Stimulated activated naive B cell treated with anti-CD40 and anti-IgM and Interleukin-4, amounts not matched to agents 10 μg/mL and 1 μg/mL and 100 μg/mL, for 72 hours (primary cell): ENCODE measurements at regions not wholly inside any gene's neighbourhood (a gene's known extent, or its start where the extent isn't known, plus 50 kb on each side); places are given as distances from the start of the nearest gene placed in this dataset.

Experiments used
- ATAC-seq, 2 donors: fragments of 150-1000 bp; cut with Tn5 transposase; replicated peaks; 2 replicates each; pipeline ENCODE4 v1.10.0; 2021; ENCODE audit warnings: moderate library complexity in 1 of 2
- DNase-seq: peaks from one replicate; pipeline ENCODE4 v3.0.0; 2021
- H3K27ac Mint-ChIP-seq: one replicate; pipeline ENCODE4 v1.8.0; 2022; ENCODE audit warnings: mild to moderate bottlenecking, mixed read lengths
- H3K27me3 Mint-ChIP-seq, 2 donors: one replicate each; pipeline ENCODE4 v1.8.0; 2022; ENCODE audit warnings: mixed read lengths in 2 of 2
- H3K36me3 Mint-ChIP-seq, 2 donors: one replicate each; pipeline ENCODE4 v1.8.0; 2022; ENCODE audit warnings: mixed read lengths in 2 of 2, mild to moderate bottlenecking in 1 of 2
- H3K4me1 Mint-ChIP-seq, 2 donors: one replicate each; pipeline ENCODE4 v1.8.0; 2022; ENCODE audit warnings: mixed read lengths in 2 of 2, mild to moderate bottlenecking in 1 of 2
- H3K4me3 Mint-ChIP-seq, 2 donors: one replicate each; pipeline ENCODE4 v1.8.0; 2022; ENCODE audit warnings: mild to moderate bottlenecking in 2 of 2, mixed read lengths in 2 of 2, moderate library complexity in 1 of 2
- H3K9me3 Mint-ChIP-seq, 2 donors: one replicate each; pipeline ENCODE4 v1.8.0; 2022; ENCODE audit warnings: mixed read lengths in 2 of 2, mild to moderate bottlenecking in 1 of 2

GRCh38 chr2:134089454-134089853 is 164.4 kb upstream of the MGAT5 start:
- Mint-ChIP-seq H3K9me3 (peaks cover 0 to 3% of the 10 kb centered on the region in 2 donors), H3K36me3 (no peaks in the 10 kb centered on the region), H3K27me3 (peaks cover 0 to 21% of the 10 kb centered on the region in 2 donors), H3K4me3 (no peak overlapping the region), H3K4me1 (peaks cover 5 to 8% of the 10 kb centered on the region in 2 donors), H3K27ac (no peak overlapping the region)
- DNase-seq (no peak), ATAC-seq (no peak)

- Mint-ChIP-seq H3K27me3 (peaks cover 12 to 16% of the 10 kb centered on the region in 2 donors), H3K4me1 (peaks cover 7 to 11% of the 10 kb centered on the region in 2 donors), H3K9me3 (peaks cover 0 to 2% of the 10 kb centered on the region in 2 donors), H3K4me3 (no peak overlapping the region), H3K27ac (no peak overlapping the region), H3K36me3 (peaks cover 0 to 3% of the 10 kb centered on the region in 2 donors)
- ATAC-seq (no peak), DNase-seq (no peak)
Measured at GRCh38 chr2:134097740-134098139, 156.1 kb upstream of the MGAT5 start.

- DNase-seq (no peak), ATAC-seq (no peak)
- Mint-ChIP-seq H3K4me3 (no peak overlapping the region), H3K9me3 (peaks cover 0 to 2% of the 10 kb centered on the region in 2 donors), H3K27ac (no peak overlapping the region), H3K4me1 (peaks cover 7 to 11% of the 10 kb centered on the region in 2 donors), H3K36me3 (peaks cover 0 to 3% of the 10 kb centered on the region in 2 donors), H3K27me3 (peaks cover 12 to 19% of the 10 kb centered on the region in 2 donors)
Measured at GRCh38 chr2:134098321-134098720, 155.6 kb upstream of the MGAT5 start.

- ATAC-seq (no peak), DNase-seq (no peak)
- peaks cover 0 to 3% of the 10 kb centered on the region in 2 donors for H3K36me3 Mint-ChIP-seq
- H3K4me3 Mint-ChIP-seq = no peak overlapping the region
- H3K4me1 Mint-ChIP-seq = peaks cover 7 to 11% of the 10 kb centered on the region in 2 donors
- H3K27me3 Mint-ChIP-seq = peaks cover 12 to 21% of the 10 kb centered on the region in 2 donors
- H3K9me3 Mint-ChIP-seq = peaks cover 0 to 2% of the 10 kb centered on the region in 2 donors
- no peak overlapping the region for H3K27ac Mint-ChIP-seq
Measured at GRCh38 chr2:134099273-134099672, 154.6 kb upstream of the MGAT5 start.

GRCh38 chr2:134103196-134103595 is 150.7 kb upstream of the MGAT5 start:
- Mint-ChIP-seq H3K4me3 (no peak overlapping the region), H3K27ac (no peak overlapping the region), H3K4me1 (peaks cover 1 to 3% of the 10 kb centered on the region in 2 donors), H3K27me3 (peaks cover 0 to 9% of the 10 kb centered on the region in 2 donors), H3K36me3 (no peaks in the 10 kb centered on the region), H3K9me3 (peaks cover 0 to 4% of the 10 kb centered on the region in 2 donors)
- no peak for DNase-seq
- no peak for ATAC-seq

- H3K4me3 Mint-ChIP-seq = no peak overlapping the region
- no peaks in the 10 kb centered on the region for H3K36me3 Mint-ChIP-seq
- peaks cover 0 to 5% of the 10 kb centered on the region in 2 donors for H3K27me3 Mint-ChIP-seq
- H3K4me1 Mint-ChIP-seq = peaks cover 2 to 8% of the 10 kb centered on the region in 2 donors
- DNase-seq (no peak), ATAC-seq (no peak)
- peaks cover 0 to 4% of the 10 kb centered on the region in 2 donors for H3K9me3 Mint-ChIP-seq
- no peak overlapping the region for H3K27ac Mint-ChIP-seq
Measured at GRCh38 chr2:134104754-134105153, 149.1 kb upstream of the MGAT5 start.

- peaks cover 2 to 8% of the 10 kb centered on the region in 2 donors for H3K4me1 Mint-ChIP-seq
- no peak for DNase-seq
- peaks cover 0 to 7% of the 10 kb centered on the region in 2 donors for H3K9me3 Mint-ChIP-seq
- H3K27me3 Mint-ChIP-seq = peaks cover 0 to 5% of the 10 kb centered on the region in 2 donors
- no peak for ATAC-seq
- H3K36me3 Mint-ChIP-seq = peaks cover 2 to 3% of the 10 kb centered on the region in 2 donors
- H3K27ac Mint-ChIP-seq = no peak overlapping the region
- H3K4me3 Mint-ChIP-seq = no peak overlapping the region
Measured at GRCh38 chr2:134107402-134107801, 146.5 kb upstream of the MGAT5 start.

GRCh38 chr2:134108113-134108512 is 145.8 kb upstream of the MGAT5 start:
- H3K4me1 Mint-ChIP-seq = peaks cover 2 to 8% of the 10 kb centered on the region in 2 donors
- peaks cover 2 to 3% of the 10 kb centered on the region in 2 donors for H3K36me3 Mint-ChIP-seq
- ATAC-seq (no peak), DNase-seq (no peak)
- H3K9me3 Mint-ChIP-seq = peaks cover 0 to 7% of the 10 kb centered on the region in 2 donors
- H3K27ac Mint-ChIP-seq = no peak overlapping the region
- H3K27me3 Mint-ChIP-seq = peaks cover 0 to 4% of the 10 kb centered on the region in 2 donors
- H3K4me3 Mint-ChIP-seq = no peak overlapping the region

GRCh38 chr2:134109246-134109645 is 144.6 kb upstream of the MGAT5 start:
- peaks cover 2 to 8% of the 10 kb centered on the region in 2 donors for H3K4me1 Mint-ChIP-seq
- H3K27ac Mint-ChIP-seq = no peak overlapping the region
- ATAC-seq = no peak
- no peaks in the 10 kb centered on the region for H3K27me3 Mint-ChIP-seq
- H3K9me3 Mint-ChIP-seq = peaks cover 0 to 7% of the 10 kb centered on the region in 2 donors
- H3K36me3 Mint-ChIP-seq = peaks cover 2 to 3% of the 10 kb centered on the region in 2 donors
- no peak for DNase-seq
- H3K4me3 Mint-ChIP-seq = no peak overlapping the region

GRCh38 chr2:134109725-134110124 is 144.1 kb upstream of the MGAT5 start:
- H3K27me3 Mint-ChIP-seq = no peaks in the 10 kb centered on the region
- peaks cover 2 to 8% of the 10 kb centered on the region in 2 donors for H3K4me1 Mint-ChIP-seq
- no peak overlapping the region for H3K4me3 Mint-ChIP-seq
- ATAC-seq = no peak
- H3K9me3 Mint-ChIP-seq = peaks cover 0 to 7% of the 10 kb centered on the region in 2 donors
- H3K27ac Mint-ChIP-seq = no peak overlapping the region
- peaks cover 2 to 3% of the 10 kb centered on the region in 2 donors for H3K36me3 Mint-ChIP-seq
- DNase-seq = no peak

- no peak overlapping the region for H3K4me3 Mint-ChIP-seq
- peaks cover 0 to 3% of the 10 kb centered on the region in 2 donors for H3K9me3 Mint-ChIP-seq
- peaks cover 2 to 8% of the 10 kb centered on the region in 2 donors for H3K4me1 Mint-ChIP-seq
- peaks cover 2 to 3% of the 10 kb centered on the region in 2 donors for H3K36me3 Mint-ChIP-seq
- ATAC-seq = no peak
- H3K27me3 Mint-ChIP-seq = no peaks in the 10 kb centered on the region
- no peak for DNase-seq
- no peak overlapping the region for H3K27ac Mint-ChIP-seq
Measured at GRCh38 chr2:134110532-134110931, 143.3 kb upstream of the MGAT5 start.

- no peak overlapping the region for H3K4me3 Mint-ChIP-seq
- H3K27ac Mint-ChIP-seq = no peak overlapping the region
- H3K36me3 Mint-ChIP-seq = peaks cover 0 to 2% of the 10 kb centered on the region in 2 donors
- ATAC-seq (no peak), DNase-seq (no peak)
- H3K9me3 Mint-ChIP-seq = no peaks in the 10 kb centered on the region
- H3K4me1 Mint-ChIP-seq = peaks cover 22 to 31% of the 10 kb centered on the region in 2 donors
- no peaks in the 10 kb centered on the region for H3K27me3 Mint-ChIP-seq
Measured at GRCh38 chr2:134117676-134118075, 136.2 kb upstream of the MGAT5 start.

GRCh38 chr2:134118279-134119116 is 135.4 kb upstream of the MGAT5 start:
- Mint-ChIP-seq H3K9me3 (no peaks in the 10 kb centered on the region), H3K27ac (peak overlapping the region; percentile 66), H3K27me3 (no peaks in the 10 kb centered on the region), H3K4me3 (peak overlapping the region; percentile 89 to 98), H3K4me1 (peaks cover 28 to 39% of the 10 kb centered on the region in 2 donors), H3K36me3 (peaks cover 0 to 2% of the 10 kb centered on the region in 2 donors)
- ATAC-seq (peak; percentile 58 to 62), DNase-seq (peak; percentile 85)

GRCh38 chr2:134119117-134119712 is 134.7 kb upstream of the MGAT5 start:
- H3K36me3 Mint-ChIP-seq = peaks cover 0 to 2% of the 10 kb centered on the region in 2 donors

More at GRCh38 chr2:134119117-134119712, 134.7 kb upstream of the MGAT5 start:
- Mint-ChIP-seq H3K4me1 (peaks cover 33 to 46% of the 10 kb centered on the region in 2 donors), H3K27ac (peak overlapping the region; percentile 99), H3K27me3 (no peaks in the 10 kb centered on the region), H3K9me3 (no peaks in the 10 kb centered on the region), H3K4me3 (peak overlapping the region; percentile 89 to 98)
- no peak for DNase-seq
- peak; percentile 9 to 15 for ATAC-seq
